ENCODE measurements at regions not wholly inside any gene's neighbourhood (a gene's known extent, or its start where the extent isn't known, plus 50 kb on each side); places are given as distances from the start of the nearest gene placed in this dataset.

- peak in 2 of 3 experiments; percentile 48 to 76 for DNase-seq
Observed at GRCh38 chr4:163895378-163896005, 401.0 kb downstream of the TMA16 start.

GRCh38 chr4:163901319-163901718 is 406.8 kb downstream of the TMA16 start:
- DNase-seq: no peak

GRCh38 chr4:163902417-163902816 is 407.9 kb downstream of the TMA16 start:
- no peak for DNase-seq

DNA sequence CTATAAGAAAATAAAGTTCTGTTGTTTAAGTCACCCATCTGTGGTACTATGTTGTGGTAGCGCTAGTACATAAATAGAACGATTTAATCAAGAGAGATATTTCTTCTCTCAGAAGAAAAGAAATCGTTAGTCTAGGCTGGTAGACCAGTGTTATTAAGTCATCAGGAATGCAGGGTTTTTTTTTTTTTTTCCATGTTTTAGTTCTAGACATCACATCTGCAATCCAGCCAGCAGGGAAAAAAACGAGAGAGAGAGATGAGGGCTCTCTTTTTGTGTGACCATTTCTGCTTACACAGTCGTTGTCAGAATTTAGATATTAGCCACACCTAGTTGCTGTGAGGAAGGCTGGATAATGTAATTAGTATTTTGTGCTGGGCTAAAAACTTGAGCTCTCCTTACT is 417.4 kb downstream of the TMA16 start:
- DNase-seq: no peak

DNA sequence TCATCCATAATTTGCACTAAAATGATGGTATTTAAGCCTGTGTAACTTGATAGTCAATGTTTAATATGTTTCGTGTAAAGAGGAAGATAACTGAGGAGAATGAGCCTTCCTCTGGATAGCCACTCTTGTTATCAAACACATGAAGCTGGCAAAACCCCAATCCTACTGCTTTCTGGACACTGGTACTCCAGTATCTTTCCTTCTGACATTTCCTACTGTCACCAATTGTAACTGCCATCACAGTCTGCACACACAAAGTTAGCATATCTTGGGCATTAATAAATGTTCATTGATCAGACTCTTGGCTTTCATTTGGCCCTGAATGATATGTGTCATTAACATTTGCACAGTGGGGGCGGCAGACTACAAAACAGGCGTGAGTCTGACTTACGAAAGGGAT is 419.1 kb downstream of the TMA16 start:
- no peak for DNase-seq

- no peak for DNase-seq
Observed at GRCh38 chr4:163915896-163916295, 421.4 kb downstream of the TMA16 start.

DNA sequence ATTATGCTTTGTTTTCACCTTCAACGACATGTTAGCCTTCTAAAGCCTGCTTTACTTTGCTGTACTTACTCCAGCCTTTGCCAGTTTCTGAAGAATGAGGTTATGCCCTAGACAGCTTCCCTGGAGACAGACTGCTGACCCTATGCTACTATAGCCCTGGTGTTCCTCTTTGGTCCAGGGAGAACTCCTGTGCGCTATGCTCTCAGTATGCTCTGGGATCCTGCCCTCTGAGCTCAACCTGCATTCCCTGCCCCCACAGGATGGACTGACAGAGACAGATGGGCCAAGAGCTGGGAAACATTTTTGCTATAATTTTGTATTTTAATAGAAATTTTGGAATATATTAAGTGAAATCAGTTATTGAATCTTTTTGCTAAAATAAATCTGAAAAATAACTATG is 425.9 kb downstream of the TMA16 start:
- DNase-seq: no peak

GRCh38 chr4:163922302-163922701 is 427.8 kb downstream of the TMA16 start:
- no peak for DNase-seq

- DNase-seq: no peak
Observed at GRCh38 chr4:163923092-163923491, 428.6 kb downstream of the TMA16 start.

DNA sequence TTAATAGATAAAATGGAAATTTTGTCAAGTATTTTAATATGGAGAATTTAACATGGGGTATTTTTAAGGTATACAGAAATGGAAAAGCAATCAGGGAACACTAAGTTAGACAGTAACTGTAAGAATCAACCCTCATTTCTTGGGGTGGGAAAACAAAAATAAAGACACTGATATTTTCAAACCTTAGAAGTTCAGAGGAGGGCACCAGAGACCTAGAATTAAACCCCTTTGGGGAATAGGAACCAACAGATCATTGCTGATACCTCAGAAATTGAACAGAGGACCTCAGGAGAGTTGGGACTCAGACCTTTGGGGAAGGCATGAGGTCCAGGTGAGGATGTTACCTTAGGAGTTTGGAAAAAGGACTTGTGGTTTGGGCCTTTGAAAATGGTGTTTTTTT is 435.6 kb downstream of the TMA16 start:
- no peak for DNase-seq

- no peak for DNase-seq
Observed at GRCh38 chr4:163932504-163932903, 438.0 kb downstream of the TMA16 start.

- DNase-seq: no peak
Observed at GRCh38 chr4:163939597-163939996, 445.1 kb downstream of the TMA16 start.

DNA sequence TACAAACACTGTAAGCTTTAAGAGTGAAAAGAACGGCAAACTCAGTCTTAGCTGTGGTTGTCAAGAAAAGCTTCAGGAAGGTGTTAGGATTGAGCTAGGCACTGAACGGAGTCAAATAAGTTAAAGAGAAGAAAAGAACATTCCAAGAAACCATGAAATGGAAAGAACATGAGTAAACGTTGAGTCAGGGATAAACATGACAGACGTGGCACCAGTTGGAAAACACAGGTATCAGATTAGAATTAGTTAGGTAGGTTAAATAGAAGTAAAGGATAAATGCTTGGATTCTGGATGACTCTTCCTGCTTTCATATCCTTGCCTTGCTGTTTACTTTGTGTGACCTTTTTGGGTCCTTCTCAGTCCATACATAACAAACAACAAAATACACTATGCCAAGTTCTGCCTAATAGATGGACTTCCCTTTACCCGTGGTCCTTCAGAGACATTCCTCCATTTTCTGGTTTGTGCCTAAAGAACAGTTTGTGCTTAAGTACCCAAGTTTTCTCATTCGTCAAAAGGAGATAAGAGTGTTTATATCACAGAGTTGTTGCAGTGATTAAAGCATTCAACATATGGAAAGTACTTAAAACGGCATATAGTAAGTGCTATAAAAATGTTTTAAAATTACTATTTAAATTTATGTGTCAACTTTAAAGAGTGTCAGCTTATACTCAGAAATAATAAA is 446.9 kb downstream of the TMA16 start:
- no peak for DNase-seq

DNA sequence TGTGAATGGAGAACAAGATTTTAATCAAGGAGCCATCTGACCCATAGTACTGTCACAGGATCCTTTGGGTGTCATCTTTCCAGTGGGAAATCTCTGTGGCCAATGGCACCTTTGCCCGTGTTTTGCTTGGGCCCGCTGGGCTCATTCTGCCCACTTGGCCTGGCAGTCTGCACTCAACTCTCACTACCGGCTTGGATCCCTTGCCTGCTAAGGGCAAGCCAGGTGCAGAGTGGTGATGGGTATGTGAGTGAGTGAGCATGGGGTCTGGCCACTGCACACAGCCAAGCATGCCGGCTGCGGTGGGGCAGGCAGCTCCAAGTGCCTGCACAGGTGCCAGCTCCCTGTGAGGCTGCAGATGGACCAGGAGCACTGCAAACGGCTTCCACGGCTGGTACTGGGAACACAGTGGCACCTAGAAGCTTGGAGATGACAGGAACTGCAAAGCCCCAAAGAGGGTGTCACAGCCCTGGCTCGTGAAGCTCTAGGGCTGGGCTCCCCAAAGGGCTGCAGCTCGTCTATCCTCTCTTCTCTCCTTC is 454.5 kb downstream of the TMA16 start:
- no peak for DNase-seq

DNA sequence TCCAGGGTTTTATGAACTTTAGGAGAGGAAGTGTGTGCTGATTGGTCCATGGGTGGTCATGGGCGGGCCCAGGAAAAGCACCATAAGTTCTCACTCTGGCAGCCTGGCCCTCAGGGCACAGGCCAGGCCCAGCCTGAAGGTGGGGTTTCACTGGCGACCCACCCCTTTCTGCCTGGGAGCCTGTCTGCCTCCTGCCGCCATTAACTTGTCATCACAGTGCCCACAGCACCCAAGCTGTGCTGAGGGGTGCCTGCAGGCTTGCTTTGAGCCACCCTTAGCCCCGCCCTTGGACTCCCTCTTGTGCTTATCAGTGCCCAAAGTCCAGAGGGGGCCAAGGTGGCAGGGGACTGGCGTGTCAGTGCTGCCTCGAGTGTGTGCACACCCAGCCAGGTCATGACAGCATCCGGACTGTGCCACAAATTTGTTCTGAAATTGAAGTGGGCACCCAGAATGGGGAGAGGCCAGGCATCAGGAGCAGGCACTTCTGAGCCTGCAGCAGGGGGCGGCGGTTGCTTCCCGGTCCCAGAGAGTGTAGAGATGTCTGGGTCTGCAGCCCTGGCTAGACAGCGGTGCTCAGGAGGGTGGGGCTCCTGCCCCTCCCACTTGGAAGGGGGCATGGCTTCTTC is 455.6 kb downstream of the TMA16 start:
- no peak for DNase-seq

- no peak for DNase-seq
Observed at GRCh38 chr4:163955288-163955687, 460.8 kb downstream of the TMA16 start.

- peak in 1 of 3 experiments; percentile 19 for DNase-seq
Observed at GRCh38 chr4:163958751-163959150, 464.3 kb downstream of the TMA16 start.

GRCh38 chr4:163959932-163960331 is 465.4 kb downstream of the TMA16 start:
- no peak for DNase-seq

- DNase-seq: peak in 1 of 3 experiments; percentile 50
Observed at GRCh38 chr4:163966612-163967011, 472.1 kb downstream of the TMA16 start.

DNA sequence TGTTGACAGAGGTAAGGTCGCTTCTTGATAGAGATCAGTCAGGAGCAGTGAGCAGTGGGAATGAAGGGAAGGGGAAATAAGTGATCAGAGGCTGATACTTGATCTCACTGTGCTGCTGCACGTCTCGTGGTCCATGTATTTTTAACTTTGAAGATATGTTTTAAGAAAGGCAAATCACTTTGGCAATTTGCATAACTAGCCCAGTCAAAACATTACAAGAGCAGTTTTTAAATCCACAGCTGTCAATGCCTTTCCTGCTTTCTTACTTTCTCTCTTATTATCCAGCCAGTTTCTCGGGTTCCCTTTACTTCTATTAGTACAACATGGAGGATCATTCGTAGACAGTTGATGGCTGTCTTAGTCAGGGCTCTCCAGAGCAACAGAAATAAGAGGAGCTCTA is 472.8 kb downstream of the TMA16 start:
- DNase-seq: no peak

DNA sequence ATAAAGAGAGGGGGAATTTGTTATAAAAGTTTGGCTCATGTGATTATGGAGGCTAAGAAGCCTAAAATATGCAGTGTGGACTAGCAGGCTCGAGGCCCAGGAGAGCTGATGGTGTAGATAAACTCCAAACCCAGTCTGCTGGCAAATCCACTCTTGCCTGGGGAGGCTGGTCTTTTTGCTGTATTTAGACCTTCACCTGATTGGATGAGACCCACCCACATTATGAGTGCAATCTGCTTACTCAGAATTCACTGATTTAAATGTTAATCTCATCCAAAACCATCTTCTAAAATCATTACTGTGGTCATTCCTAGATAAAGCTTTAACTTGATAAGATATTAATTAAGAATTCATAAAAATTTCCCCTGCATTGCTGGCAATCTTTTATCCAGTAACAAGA is 473.2 kb downstream of the TMA16 start:
- no peak for DNase-seq

- no peak for DNase-seq
Observed at GRCh38 chr4:163969291-163969690, 474.8 kb downstream of the TMA16 start.

DNA sequence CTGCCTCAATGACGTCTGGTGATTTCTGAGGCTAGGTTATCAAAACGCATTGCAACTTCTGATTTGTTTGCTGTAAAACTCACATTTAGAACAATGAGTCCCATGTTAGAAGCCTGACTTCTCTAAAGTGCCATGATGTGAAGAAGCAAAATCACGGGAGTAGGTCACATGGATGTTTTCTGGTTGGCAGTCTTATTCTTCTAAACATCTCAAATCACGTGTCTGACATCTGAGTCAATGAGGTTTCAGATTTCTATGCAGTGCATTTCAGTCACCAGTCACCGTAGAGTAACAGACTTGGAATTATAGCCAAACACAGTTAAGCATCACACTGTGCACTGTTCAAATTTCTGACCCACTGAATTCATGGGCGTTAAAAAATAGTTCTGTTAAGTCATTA is 482.1 kb downstream of the TMA16 start:
- DNase-seq: no peak

DNA sequence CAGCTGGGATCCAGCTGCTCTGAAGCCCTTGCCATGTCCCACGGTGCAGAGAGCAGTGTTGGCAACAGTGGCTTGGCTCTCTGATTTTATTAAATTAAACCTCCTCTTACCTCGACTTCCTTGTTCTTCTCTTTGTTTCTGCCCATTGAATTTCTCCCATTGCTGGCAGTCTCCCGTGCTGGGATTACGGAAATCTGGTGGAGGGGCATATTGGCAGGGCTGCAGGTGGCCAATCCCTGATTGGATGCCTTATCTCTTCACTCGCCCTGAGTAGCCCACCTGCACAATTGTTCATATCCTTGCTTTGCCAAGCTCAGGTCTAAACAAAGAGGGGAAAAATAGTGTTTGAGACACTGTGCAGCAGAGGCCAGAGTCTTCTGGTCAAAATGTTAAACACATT is 493.9 kb downstream of the TMA16 start:
- DNase-seq: no peak

Measured in NCI-H1417 (cell line).